ENCODE measurements at regions not wholly inside any gene's neighbourhood (a gene's known extent, or its start where the extent isn't known, plus 50 kb on each side); places are given as distances from the start of the nearest gene placed in this dataset.

GRCh38 chr6:45794465-45794864 is 221.2 kb downstream of the CLIC5 start:
- FAIRE-seq: no peak
- no peak for DNase-seq (ENCODE audit: low spot score in 2 of 2)

- DNase-seq (ENCODE audit: low spot score in 2 of 2): no peak
- no peak for FAIRE-seq
Observed at GRCh38 chr6:45791211-45792168, 224.2 kb downstream of the CLIC5 start.

DNA sequence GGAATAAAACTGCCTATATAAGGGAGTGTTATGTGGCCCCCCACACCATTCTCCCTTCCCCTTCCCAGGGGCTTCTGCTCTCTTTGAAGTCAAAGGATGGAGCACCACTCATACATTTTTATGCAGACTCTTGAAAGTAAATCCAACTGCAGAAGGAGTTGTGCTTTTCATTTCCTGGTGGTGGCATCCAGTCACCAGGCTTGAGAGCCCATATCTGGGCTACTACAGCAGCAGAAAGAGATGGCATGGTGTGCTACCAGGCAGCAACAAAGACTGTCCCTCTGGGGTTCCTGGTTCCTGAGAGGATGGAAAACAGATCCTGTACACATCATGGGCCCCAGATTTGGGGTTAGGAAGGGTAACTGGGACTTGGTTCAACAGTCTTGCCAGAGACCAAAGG is 226.4 kb downstream of the CLIC5 start:
- DNase-seq (ENCODE audit: low spot score in 2 of 2) (no peak), FAIRE-seq (no peak)

GRCh38 chr6:45787384-45787783 is 228.3 kb downstream of the CLIC5 start:
- DNase-seq (ENCODE audit: low spot score in 2 of 2) (no peak), FAIRE-seq (no peak)

- DNase-seq (ENCODE audit: low spot score in 2 of 2): peak in 1 of 2 donors; percentile 7
Observed at GRCh38 chr6:45786355-45786781, 229.3 kb downstream of the CLIC5 start.

GRCh38 chr6:45784250-45784649 is 231.4 kb downstream of the CLIC5 start:
- FAIRE-seq: peak; percentile 91

More at GRCh38 chr6:45786355-45786781, 229.3 kb downstream of the CLIC5 start:
- FAIRE-seq: no peak

DNA sequence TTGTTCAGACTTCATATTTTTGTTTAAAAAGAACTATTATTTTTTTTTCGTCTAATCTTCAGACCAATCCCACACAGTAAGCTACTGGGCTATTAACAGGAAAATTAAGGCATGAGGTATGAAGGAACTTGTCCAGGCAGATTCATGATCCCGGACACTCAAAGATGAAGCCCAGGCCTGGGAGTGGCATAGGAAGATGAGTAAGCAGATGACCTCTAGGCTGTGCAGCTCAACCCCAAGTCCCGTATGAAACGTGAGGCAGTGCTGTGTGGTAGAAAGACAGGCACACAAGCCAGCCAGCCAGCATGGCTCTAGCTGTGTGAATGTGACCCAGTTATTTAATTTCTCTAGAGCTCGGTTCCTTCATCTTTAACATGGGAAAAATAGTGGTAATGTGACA is 231.9 kb downstream of the CLIC5 start:
- no peak for FAIRE-seq
- DNase-seq (ENCODE audit: low spot score in 2 of 2): no peak

More at GRCh38 chr6:45784250-45784649, 231.4 kb downstream of the CLIC5 start:
- no peak for DNase-seq (ENCODE audit: low spot score in 2 of 2)

- no peak for DNase-seq (ENCODE audit: low spot score in 2 of 2)
- FAIRE-seq: no peak
Observed at GRCh38 chr6:45781890-45782289, 233.8 kb downstream of the CLIC5 start.

DNA sequence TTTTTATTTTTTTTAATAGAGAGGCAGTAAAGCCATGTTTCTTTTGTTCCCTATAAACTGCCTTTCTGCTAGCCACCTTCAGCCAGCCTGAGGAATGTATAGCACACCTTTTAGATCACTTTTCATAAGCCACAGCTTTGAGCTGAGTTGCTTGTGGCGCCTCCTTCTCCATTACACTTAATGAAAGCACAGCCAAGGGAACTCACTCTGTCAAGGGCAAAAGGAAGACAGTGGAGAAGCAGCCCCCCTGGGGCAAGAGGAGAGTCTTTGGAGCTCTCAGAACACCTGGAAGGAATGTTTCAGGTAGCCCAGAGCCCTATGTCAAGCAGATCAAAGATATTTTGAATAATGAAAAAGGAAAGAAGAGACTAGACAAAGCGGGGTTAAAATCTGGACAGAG is 235.1 kb downstream of the CLIC5 start:
- no peak for DNase-seq (ENCODE audit: low spot score in 2 of 2)
- FAIRE-seq: no peak

GRCh38 chr6:45775026-45775697 is 240.5 kb downstream of the CLIC5 start:
- no peak for FAIRE-seq
- no peak for DNase-seq (ENCODE audit: low spot score in 2 of 2)

- no peak for FAIRE-seq
- no peak for DNase-seq (ENCODE audit: low spot score in 2 of 2)
Observed at GRCh38 chr6:45773906-45774305, 241.8 kb downstream of the CLIC5 start.

GRCh38 chr6:45772886-45773495 is 242.7 kb downstream of the CLIC5 start:
- FAIRE-seq (no peak), DNase-seq (ENCODE audit: low spot score in 2 of 2) (no peak)

GRCh38 chr6:45772051-45772450 is 243.6 kb downstream of the CLIC5 start:
- DNase-seq (ENCODE audit: low spot score in 2 of 2) (no peak), FAIRE-seq (no peak)

DNA sequence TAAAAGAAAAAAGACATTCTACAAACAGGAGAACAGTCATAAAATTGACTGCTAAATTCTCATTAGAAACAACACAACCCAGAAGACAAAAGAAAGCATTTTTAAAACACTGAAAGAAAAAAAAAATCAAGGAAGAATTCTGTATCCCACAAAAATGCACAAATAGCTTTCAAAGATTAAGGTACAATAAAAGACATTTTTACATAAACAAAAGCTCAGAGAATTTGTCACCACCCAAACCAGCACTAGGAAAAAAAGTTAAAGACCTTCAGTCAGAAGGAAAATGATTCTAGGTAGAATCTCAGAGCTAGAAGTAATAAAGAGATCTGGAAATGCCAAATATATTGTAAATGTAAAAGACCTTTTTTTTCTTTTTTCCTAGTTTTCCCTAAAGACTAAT is 252.4 kb downstream of the CLIC5 start:
- FAIRE-seq (no peak), DNase-seq (ENCODE audit: low spot score in 2 of 2) (no peak)

DNA sequence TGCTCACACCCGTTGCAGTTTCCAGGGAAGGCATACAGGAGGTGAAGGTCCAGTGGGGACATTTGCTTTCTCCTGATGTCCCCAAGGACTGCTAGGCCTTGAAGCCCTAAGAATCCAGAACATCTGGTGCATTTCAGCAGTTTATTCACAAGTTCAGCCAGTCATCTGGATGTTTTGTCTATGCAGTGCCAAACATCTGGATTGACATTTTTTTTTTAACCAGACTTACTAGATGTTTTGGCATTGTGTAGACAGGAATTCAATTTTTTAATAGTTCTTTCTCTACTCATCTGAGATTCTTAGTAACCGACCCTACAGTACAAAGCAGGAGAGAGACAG is 256.2 kb downstream of the CLIC5 start:
- no peak for DNase-seq (ENCODE audit: low spot score in 2 of 2)
- no peak for FAIRE-seq

GRCh38 chr6:45758787-45759471 is 256.7 kb downstream of the CLIC5 start:
- DNase-seq (ENCODE audit: low spot score in 2 of 2) (no peak), FAIRE-seq (no peak)

DNA sequence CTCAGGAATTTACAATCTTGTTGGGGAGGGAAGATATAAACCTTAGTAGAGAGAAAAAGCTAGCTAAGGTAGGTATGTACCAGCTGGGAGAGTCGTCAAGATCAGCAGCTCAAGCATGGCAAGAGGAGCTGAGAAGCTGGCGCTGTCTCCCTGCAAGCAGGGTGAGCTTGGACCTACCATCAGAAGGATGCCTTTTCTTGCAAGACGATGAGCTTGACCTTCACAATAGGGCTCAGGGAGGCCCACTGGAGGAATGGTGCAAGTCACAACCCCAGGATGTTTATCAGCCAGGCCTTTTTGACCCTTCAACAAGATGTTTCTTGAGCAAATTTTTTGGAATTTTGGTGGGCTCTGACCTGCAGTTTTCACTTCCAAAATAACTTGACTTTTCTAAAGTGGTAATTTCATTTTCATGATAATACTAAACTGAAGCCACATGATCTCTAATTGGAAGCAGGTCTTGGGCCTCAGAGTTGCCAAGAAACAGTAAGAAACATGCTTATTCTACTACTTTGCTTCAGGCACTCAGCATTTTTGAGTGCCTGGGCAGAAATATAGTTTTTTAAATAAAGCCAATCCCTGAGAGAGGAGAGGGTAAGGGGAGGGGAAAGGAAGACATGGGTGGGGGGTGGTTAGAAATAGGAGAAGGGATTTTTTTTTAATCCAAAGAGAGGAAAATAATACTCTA is 258.1 kb downstream of the CLIC5 start:
- DNase-seq (ENCODE audit: low spot score in 2 of 2) (no peak), FAIRE-seq (no peak)

- DNase-seq (ENCODE audit: low spot score in 2 of 2) (no peak), FAIRE-seq (no peak)
Observed at GRCh38 chr6:45756606-45757005, 259.1 kb downstream of the CLIC5 start.

DNA sequence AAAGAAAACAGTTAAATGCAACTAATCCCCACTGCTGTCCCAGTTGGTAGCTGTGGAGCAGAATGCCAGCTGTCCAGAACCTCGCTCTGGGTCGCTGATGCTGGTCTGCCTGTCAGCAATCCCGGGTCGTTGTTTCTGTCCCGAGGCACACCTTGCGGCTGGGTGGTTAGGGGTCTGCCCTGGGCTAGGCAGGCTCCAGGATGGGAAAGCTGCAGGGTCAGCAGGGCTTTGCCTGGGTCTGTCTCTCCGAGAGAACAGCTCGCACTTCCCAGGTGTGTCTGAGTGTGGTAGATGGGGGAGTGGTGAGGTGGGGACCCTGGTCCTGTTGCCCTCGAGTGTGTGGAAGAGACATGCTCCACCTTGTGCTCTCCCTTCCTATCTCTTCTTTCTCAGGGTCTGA is 261.2 kb downstream of the CLIC5 start:
- FAIRE-seq (no peak), DNase-seq (ENCODE audit: low spot score in 2 of 2) (no peak)

DNA sequence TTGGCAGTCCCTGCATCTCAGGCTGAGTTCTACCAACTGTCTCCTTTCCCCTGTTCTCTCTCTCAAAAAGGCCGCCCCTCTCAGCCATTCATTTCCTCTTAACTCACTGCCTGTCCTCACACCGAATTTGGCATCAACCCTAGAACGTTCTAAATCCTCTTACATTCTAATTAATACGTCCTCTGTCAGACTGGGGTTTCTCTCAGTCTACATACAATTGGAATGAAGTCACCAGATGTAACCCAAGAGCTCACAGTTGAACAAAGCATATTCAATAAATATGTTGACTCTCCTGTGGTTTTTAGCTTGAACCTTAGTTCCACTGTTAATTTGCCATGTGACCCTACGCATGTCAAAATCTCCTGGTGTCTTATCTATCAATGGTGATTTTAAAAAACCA is 269.6 kb downstream of the CLIC5 start:
- DNase-seq (ENCODE audit: low spot score in 2 of 2) (no peak), FAIRE-seq (no peak)

Data from frontal cortex (tissue), 3 donors.